Karpas-422 (cell line): ENCODE measurements at regions not wholly inside any gene's neighbourhood (a gene's known extent, or its start where the extent isn't known, plus 50 kb on each side); places are given as distances from the start of the nearest gene placed in this dataset.

ENCODE experiments used
- DNase-seq: peaks from one replicate; pipeline ENCODE4 v3.0.0-alpha.2; 2015
- H2AFZ ChIP-seq: fragments of 200-600 bp; sonication (generic); 2 replicates; pipeline ENCODE4 v1.6.1; 2014; ENCODE audit warnings: antibody characterized with exemption, low read length, mixed read lengths
- H3K27ac ChIP-seq: fragments of 200-600 bp; sonication (generic); 2 replicates; pipeline ENCODE4 v1.5.1; 2014; ENCODE audit warnings: mild to moderate bottlenecking, low read length, moderate library complexity
- H3K27me3 ChIP-seq: fragments of 200-600 bp; sonication (generic); 2 replicates; pipeline ENCODE4 v1.6.1; 2014; ENCODE audit warnings: low read length, mixed read lengths
- H3K36me3 ChIP-seq: fragments of 200-600 bp; sonication (generic); 2 replicates; pipeline ENCODE4 v1.6.1; 2014; ENCODE audit warnings: low read length, mixed read lengths; ENCODE audit not compliant: insufficient read depth
- H3K4me1 ChIP-seq: fragments of 200-600 bp; sonication (generic); 2 replicates; pipeline ENCODE4 v1.6.1; 2014; ENCODE audit warnings: mild to moderate bottlenecking, low read length, mixed read lengths
- H3K4me2 ChIP-seq: fragments of 200-600 bp; sonication (generic); 2 replicates; pipeline ENCODE4 v1.6.1; 2014; ENCODE audit warnings: low read length, low read depth, mild to moderate bottlenecking; ENCODE audit not compliant: poor library complexity, severe bottlenecking
- H3K4me3 ChIP-seq: fragments of 200-600 bp; sonication (generic); 2 replicates; pipeline ENCODE4 v1.5.1; 2014; ENCODE audit warnings: mild to moderate bottlenecking, antibody characterized with exemption, low read length, mixed read lengths
- H3K79me2 ChIP-seq: fragments of 200-600 bp; sonication (generic); 2 replicates; pipeline ENCODE4 v1.6.1; 2014; ENCODE audit warnings: mild to moderate bottlenecking, low read length, mixed read lengths
- H3K9ac ChIP-seq: fragments of 200-600 bp; sonication (generic); 2 replicates; pipeline ENCODE4 v1.6.0; 2014; ENCODE audit warnings: low read length
- H3K9me2 ChIP-seq: fragments of 200-600 bp; sonication (generic), shearing (Covaris generic); replicated peaks from 2 replicates; pipeline ENCODE4 v1.6.0; 2014; ENCODE audit warnings: mild to moderate bottlenecking, low read length, moderate library complexity; ENCODE audit not compliant: insufficient read depth
- H3K9me3 ChIP-seq: fragments of 300-700, 200-600 bp; sonication (generic); 2 replicates; pipeline ENCODE4 v1.6.1; 2014; ENCODE audit warnings: low read length, mixed read lengths
- H4K20me1 ChIP-seq: fragments of 200-600 bp; sonication (generic); 2 replicates; pipeline ENCODE4 v1.6.1; 2014; ENCODE audit warnings: mild to moderate bottlenecking, antibody characterized with exemption, low read length, low read depth; ENCODE audit not compliant: insufficient read depth

DNA sequence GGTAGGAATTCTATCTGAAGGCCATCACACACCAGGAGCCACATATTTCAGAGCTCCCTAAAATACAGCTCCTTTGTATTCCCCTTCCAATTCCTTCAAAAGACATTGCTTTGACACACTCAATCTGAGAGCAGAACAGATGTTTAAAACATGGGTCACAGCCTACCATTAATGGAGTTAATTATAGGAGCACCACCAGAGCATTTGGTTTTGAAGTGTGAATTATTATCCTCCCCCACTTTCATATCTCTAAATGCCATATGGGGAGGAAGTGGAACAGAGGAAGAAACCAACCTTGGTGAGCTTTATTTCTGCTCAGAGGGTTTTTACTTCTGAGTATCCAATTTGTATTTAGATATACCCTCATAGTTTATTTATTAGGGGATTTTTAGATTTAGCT is 50.7 kb upstream of the TNFRSF21 start:
- Histone ChIP-seq H3K4me3 (no peak overlapping the region), H3K9me2 (no peaks in the 10 kb centered on the region), H3K27ac (no peak overlapping the region), H4K20me1 (no peaks in the 10 kb centered on the region), H3K9ac (no peak overlapping the region), H3K27me3 (peaks cover 3% of the 10 kb centered on the region; the same call in 1 of the 2 replicates), H3K4me2 (no peak overlapping the region), H3K79me2 (no peaks in the 10 kb centered on the region), H3K4me1 (peaks cover 19% of the 10 kb centered on the region), H3K9me3 (no peaks in the 10 kb centered on the region), H2AFZ (no peak overlapping the region), H3K36me3 (no peaks in the 10 kb centered on the region)
- peak; percentile 48 for DNase-seq

DNA sequence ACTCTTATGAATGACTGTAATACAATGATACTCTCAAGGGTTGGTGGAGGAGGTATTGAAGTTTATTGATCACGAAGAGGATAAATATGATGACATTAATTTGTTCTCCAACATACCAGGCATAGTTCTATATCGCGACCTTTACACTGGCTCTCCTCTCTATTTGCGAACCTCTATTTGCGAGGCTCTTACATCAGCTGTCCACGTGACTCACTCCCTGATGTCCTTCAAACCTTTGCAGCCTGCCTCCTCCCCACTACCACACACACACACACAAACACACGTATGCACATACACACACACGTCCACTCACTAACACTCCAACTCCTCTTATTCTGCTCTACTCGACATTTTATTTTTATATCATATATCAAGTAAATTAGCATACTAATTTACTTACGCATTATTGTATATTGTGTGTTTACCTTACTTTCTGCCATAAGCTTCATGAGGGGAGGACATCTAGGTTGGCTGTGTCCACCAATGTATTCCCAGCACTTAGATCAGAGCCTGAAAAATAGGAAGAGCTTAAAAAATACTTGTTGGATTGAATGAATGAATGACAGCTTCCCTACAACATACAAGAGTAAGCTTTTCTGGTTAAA is 53.3 kb upstream of the TNFRSF21 start:
- Histone ChIP-seq H3K9me2 (no peaks in the 10 kb centered on the region), H2AFZ (no peak overlapping the region), H3K79me2 (no peaks in the 10 kb centered on the region), H3K4me2 (no peak overlapping the region), H4K20me1 (no peaks in the 10 kb centered on the region), H3K9me3 (no peaks in the 10 kb centered on the region), H3K4me1 (peaks cover 19% of the 10 kb centered on the region), H3K4me3 (no peak overlapping the region), H3K27ac (no peak overlapping the region), H3K36me3 (no peaks in the 10 kb centered on the region), H3K27me3 (peaks cover 3% of the 10 kb centered on the region; the same call in 1 of the 2 replicates), H3K9ac (no peak overlapping the region)
- no peak for DNase-seq

DNA sequence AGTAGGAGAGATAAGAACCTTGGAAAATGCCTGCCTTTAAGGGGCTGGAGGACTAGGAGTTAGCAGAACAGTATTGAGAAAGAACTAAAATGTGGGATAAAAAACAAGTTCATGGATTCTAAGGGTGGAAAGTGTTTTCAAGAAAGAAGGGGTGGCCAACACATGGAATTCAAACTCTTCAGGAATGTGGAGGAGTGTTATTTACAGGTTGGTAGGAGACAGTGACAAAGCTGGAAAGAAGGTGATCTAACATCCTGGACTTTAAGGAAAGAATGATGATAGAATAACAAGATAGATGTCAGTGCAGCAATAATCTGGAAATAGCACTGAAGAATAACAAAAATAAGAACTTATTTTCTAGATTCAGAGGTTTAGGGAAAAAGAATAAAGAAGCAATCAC is 54.0 kb upstream of the TNFRSF21 start:
- Histone ChIP-seq H3K4me2 (no peak overlapping the region), H3K9me3 (no peaks in the 10 kb centered on the region)

DNA sequence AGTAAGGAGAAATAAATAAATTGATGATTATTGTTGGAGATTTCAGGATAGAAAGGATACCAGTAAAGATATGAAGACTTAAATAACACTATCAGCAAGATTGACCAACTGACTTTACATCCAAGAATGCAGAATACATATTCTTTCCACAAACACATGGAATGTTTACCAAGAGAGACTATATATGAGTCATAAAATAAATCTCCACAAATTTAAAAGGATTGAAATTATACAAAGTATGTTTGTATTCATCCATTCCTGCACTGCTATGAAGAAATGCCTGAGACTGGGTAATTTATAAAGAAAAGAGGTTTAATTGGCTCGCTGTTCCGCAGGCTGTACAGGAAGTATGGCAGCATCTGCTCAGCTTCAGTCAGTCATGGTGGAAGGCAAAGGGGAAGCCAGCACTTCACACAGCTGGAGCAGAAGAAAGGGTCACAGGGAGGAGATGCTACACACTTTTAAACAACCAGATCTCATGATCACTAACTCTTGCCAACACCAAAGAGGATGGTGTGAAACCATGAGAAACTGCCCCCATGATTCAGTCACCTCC is 56.7 kb upstream of the TNFRSF21 start:
- Histone ChIP-seq H3K79me2 (no peaks in the 10 kb centered on the region), H3K27me3 (peaks cover 2% of the 10 kb centered on the region; the same call in 1 of the 2 replicates), H3K4me3 (no peak overlapping the region), H3K27ac (no peak overlapping the region), H2AFZ (no peak overlapping the region), H3K9me2 (no peaks in the 10 kb centered on the region), H3K4me2 (no peak overlapping the region), H3K4me1 (peaks cover 1% of the 10 kb centered on the region; the same call in 1 of the 2 replicates), H3K36me3 (no peaks in the 10 kb centered on the region), H3K9me3 (no peaks in the 10 kb centered on the region), H3K9ac (no peak overlapping the region), H4K20me1 (no peaks in the 10 kb centered on the region)
- no peak for DNase-seq

More for the DNA sequence above, 54.0 kb upstream of the TNFRSF21 start:
- Histone ChIP-seq H3K27ac (no peak overlapping the region), H3K4me1 (peaks cover 19% of the 10 kb centered on the region), H2AFZ (no peak overlapping the region), H3K4me3 (no peak overlapping the region), H4K20me1 (no peaks in the 10 kb centered on the region), H3K9me2 (no peaks in the 10 kb centered on the region), H3K79me2 (no peaks in the 10 kb centered on the region), H3K27me3 (peaks cover 3% of the 10 kb centered on the region; the same call in 1 of the 2 replicates), H3K36me3 (no peaks in the 10 kb centered on the region), H3K9ac (no peak overlapping the region)
- no peak for DNase-seq

DNA sequence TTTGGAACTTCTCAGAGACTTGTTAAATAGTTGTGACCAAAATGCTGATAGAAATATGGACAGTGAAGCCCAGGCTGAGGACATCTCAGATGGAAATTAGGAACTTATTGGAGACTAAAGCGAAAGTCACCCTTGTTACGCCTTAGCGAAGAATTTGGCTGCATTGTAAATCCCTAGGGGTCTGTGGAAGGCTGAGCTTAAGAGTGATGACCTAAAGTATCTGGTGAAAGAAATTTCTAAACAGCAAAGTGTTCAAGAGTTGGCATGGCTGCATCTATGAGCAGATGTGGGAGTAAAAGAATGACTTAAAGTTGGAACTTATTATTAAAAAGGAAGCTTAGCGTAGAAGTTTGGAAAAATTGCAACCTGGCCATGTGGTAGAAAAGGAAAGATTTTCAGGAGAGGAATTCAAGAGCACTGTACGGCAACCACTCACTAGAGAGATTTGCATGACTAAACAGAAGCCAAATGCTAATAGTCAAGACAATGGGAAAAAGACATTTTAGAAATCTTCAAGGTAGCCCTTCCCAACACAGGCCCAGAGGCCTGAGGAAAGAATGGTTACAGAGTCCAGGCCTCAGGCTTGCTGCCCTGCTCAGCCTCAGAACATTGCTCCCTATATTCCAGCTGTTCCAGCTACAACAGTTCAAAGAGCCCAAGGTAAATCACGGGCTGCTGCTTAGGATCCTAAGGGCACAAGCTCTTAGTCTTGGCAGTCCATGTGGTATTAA is 61.6 kb upstream of the TNFRSF21 start:
- H3K36me3 ChIP-seq, result no peaks in the 10 kb centered on the region
- no peak overlapping the region for H3K27ac ChIP-seq
- H3K4me3 ChIP-seq, result no peak overlapping the region
- H3K4me2 ChIP-seq, result no peak overlapping the region
- no peaks in the 10 kb centered on the region for H3K4me1 ChIP-seq
- H3K79me2 ChIP-seq, result no peaks in the 10 kb centered on the region
- H3K27me3 ChIP-seq, result no peaks in the 10 kb centered on the region
- H3K9ac ChIP-seq, result no peak overlapping the region
- no peak for DNase-seq
- no peaks in the 10 kb centered on the region for H4K20me1 ChIP-seq
- no peaks in the 10 kb centered on the region for H3K9me3 ChIP-seq
- no peak overlapping the region for H2AFZ ChIP-seq
- H3K9me2 ChIP-seq, result no peaks in the 10 kb centered on the region

DNA sequence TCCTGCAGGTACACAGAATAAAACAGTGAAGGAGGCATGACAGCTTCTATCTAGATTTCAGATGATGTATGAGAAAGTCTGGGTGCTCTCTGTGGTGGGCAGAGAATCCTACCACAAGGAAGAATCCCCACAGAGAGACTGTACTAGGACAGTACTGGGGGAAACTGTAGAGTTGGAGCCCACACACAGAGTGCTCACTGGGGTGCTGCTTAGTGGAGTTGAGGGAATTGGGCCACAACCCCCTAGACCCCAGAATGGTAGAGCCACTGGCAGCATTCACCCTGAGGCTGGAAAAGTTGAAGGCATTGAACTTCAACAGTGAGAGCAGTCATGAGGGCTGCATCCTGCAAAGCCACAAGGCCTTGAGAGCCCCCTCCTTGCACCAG is 62.2 kb upstream of the TNFRSF21 start:
- no peak overlapping the region for H3K4me3 ChIP-seq
- no peak for DNase-seq
- no peaks in the 10 kb centered on the region for H3K4me1 ChIP-seq
- H3K27ac ChIP-seq, result no peak overlapping the region
- H4K20me1 ChIP-seq, result no peaks in the 10 kb centered on the region
- H3K79me2 ChIP-seq, result no peaks in the 10 kb centered on the region
- H3K4me2 ChIP-seq, result no peak overlapping the region
- no peaks in the 10 kb centered on the region for H3K9me2 ChIP-seq
- no peaks in the 10 kb centered on the region for H3K9me3 ChIP-seq
- no peak overlapping the region for H2AFZ ChIP-seq
- H3K9ac ChIP-seq, result no peak overlapping the region
- no peaks in the 10 kb centered on the region for H3K36me3 ChIP-seq
- no peaks in the 10 kb centered on the region for H3K27me3 ChIP-seq

DNA sequence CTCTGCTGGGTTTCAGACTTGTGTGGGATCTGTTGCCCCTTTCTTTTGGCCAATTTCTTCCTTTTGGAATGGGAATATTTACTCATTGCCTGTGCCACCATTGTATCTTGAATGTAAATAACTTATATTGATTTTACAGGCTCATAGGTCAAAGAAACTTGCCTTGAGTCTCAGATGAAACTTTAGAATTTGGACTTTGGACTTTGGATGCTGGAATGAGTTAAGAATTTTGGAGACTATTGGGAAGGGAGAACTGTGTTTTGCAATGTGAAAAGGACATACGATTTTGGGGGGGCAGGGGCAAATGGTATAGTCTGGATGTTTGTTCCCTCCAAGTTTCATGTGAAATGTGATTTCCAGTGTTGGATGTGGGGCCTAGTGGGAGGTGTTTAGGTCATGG is 62.6 kb upstream of the TNFRSF21 start:
- Histone ChIP-seq H3K4me3 (no peak overlapping the region), H3K9me3 (no peaks in the 10 kb centered on the region), H3K9ac (no peak overlapping the region), H3K27me3 (no peaks in the 10 kb centered on the region), H3K27ac (no peak overlapping the region), H3K36me3 (no peaks in the 10 kb centered on the region), H3K4me1 (no peaks in the 10 kb centered on the region), H3K9me2 (no peaks in the 10 kb centered on the region), H2AFZ (no peak overlapping the region), H3K4me2 (no peak overlapping the region), H3K79me2 (no peaks in the 10 kb centered on the region), H4K20me1 (no peaks in the 10 kb centered on the region)
- DNase-seq, result no peak

DNA sequence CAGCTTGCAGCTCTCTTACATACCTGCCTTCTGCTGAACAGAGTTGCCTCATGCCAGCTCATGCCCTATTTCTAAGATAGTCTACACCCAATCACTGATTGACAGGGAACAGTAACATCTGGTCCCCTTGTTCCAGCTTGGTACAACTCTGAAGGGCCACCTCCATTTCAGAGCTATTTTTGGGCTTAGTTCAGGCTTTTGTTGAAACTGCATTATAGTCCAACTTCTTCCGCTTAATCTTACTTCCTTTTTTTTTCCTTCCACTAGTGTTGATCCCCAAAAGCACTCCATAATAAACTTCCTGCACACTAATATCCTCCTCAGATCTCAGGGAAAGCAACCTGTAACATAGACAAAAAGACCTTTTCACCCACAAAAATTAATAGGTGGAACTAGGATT is 65.7 kb upstream of the TNFRSF21 start:
- Histone ChIP-seq H3K9ac (no peak overlapping the region), H3K36me3 (no peaks in the 10 kb centered on the region), H3K79me2 (no peaks in the 10 kb centered on the region), H4K20me1 (no peaks in the 10 kb centered on the region), H3K9me2 (no peaks in the 10 kb centered on the region), H2AFZ (no peak overlapping the region), H3K9me3 (no peaks in the 10 kb centered on the region), H3K4me2 (no peak overlapping the region), H3K4me3 (no peak overlapping the region), H3K27ac (no peak overlapping the region), H3K4me1 (no peaks in the 10 kb centered on the region), H3K27me3 (no peaks in the 10 kb centered on the region)
- no peak for DNase-seq
